Activated CD4-positive, alpha-beta memory T cell treated with anti-CD3 and anti-CD28 coated beads for 36 hours (primary cell): ENCODE measurements at regions not wholly inside any gene's neighbourhood (a gene's known extent, or its start where the extent isn't known, plus 50 kb on each side); places are given as distances from the start of the nearest gene placed in this dataset.

Experiments used
- CTCF ChIA-PET: fragments of 350-600 bp; sonication (Branson Sonifier 250); formaldehyde crosslinking; loops from one replicate; lab custom pipeline; 2021; ENCODE audit warnings: antibody characterized with exemption, inconsistent platforms; lab: Charles Lee
- POLR2A ChIA-PET: fragments of 350-600 bp; sonication (Branson Sonifier 250); formaldehyde crosslinking; loops from one replicate; lab custom pipeline; 2021; ENCODE audit warnings: antibody characterized with exemption; lab: Charles Lee
- DNase-seq: peaks from one replicate; pipeline ENCODE4 v3.0.0-alpha.2; 2020
- H3K27ac Mint-ChIP-seq: one replicate; pipeline ENCODE4 v1.8.0; 2021; ENCODE audit warnings: mixed read lengths
- H3K27me3 Mint-ChIP-seq: one replicate; pipeline ENCODE4 v1.8.0; 2021; ENCODE audit warnings: mixed read lengths
- H3K36me3 Mint-ChIP-seq: one replicate; pipeline ENCODE4 v1.8.0; 2021; ENCODE audit warnings: mixed read lengths
- H3K4me1 Mint-ChIP-seq: one replicate; pipeline ENCODE4 v1.8.0; 2021; ENCODE audit warnings: low read depth, mixed read lengths
- H3K4me3 Mint-ChIP-seq: one replicate; pipeline ENCODE4 v1.8.0; 2021; ENCODE audit warnings: mild to moderate bottlenecking, mixed read lengths
- H3K9me3 Mint-ChIP-seq: one replicate; pipeline ENCODE4 v1.8.0; 2021; ENCODE audit warnings: mixed read lengths
- intact Hi-C: fragments of 100-400 bp; cut with micrococcal nuclease; formaldehyde crosslinking; loops from one replicate; pipeline ENCODE4 v1.15.1; 2023

- CTCF ChIA-PET: no interaction called here
- H3K9me3 Mint-ChIP-seq: no peaks in the 10 kb centered on the region
- POLR2A ChIA-PET: no interaction called here
- peaks cover 6% of the 10 kb centered on the region for H3K4me1 Mint-ChIP-seq
- no peaks in the 10 kb centered on the region for H3K36me3 Mint-ChIP-seq
- DNase-seq: no peak
- intact Hi-C loops: no loop called here
- no peak overlapping the region for H3K27ac Mint-ChIP-seq
- no peak overlapping the region for H3K4me3 Mint-ChIP-seq
- H3K27me3 Mint-ChIP-seq: no peaks in the 10 kb centered on the region
Measured at GRCh38 chr6:14977747-14978382, 268.0 kb upstream of the JARID2 start.

- no peaks in the 10 kb centered on the region for H3K36me3 Mint-ChIP-seq
- intact Hi-C loops: no loop called here
- ChIA-PET POLR2A (no interaction called here), CTCF (no interaction called here)
- H3K4me3 Mint-ChIP-seq: no peak overlapping the region
- peaks cover 6% of the 10 kb centered on the region for H3K27me3 Mint-ChIP-seq
- no peaks in the 10 kb centered on the region for H3K9me3 Mint-ChIP-seq
- H3K27ac Mint-ChIP-seq: no peak overlapping the region
- peaks cover 4% of the 10 kb centered on the region for H3K4me1 Mint-ChIP-seq
- DNase-seq: no peak
Measured at GRCh38 chr6:14981960-14982359, 263.9 kb upstream of the JARID2 start.

GRCh38 chr6:14983599-14984518 is 262.0 kb upstream of the JARID2 start:
- Mint-ChIP-seq H3K9me3 (no peaks in the 10 kb centered on the region), H3K27ac (no peak overlapping the region), H3K27me3 (peaks cover 6% of the 10 kb centered on the region), H3K4me3 (no peak overlapping the region), H3K36me3 (no peaks in the 10 kb centered on the region), H3K4me1 (peaks cover 4% of the 10 kb centered on the region)
- DNase-seq: no peak
- ChIA-PET POLR2A (no interaction called here), CTCF (no interaction called here)
- intact Hi-C loops: no loop called here

DNA sequence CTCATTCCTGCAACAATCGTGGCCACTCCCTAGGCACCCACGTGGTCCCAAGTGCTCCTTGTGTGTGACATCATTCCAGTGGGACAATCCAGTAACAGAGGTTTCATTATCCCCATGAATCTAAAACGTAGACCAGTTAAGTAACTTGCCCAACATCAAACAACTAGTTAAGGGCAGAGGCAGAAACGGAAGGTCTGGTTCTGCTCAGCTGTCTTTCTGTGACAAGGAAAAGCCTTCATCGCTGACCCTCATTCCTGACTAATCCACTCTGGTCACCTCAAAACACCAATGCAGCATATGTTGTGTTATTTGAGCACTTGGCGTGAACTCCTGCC is 261.4 kb upstream of the JARID2 start:
- Mint-ChIP-seq H3K27ac (no peak overlapping the region), H3K36me3 (no peaks in the 10 kb centered on the region), H3K27me3 (peaks cover 6% of the 10 kb centered on the region), H3K4me1 (peaks cover 4% of the 10 kb centered on the region), H3K9me3 (no peaks in the 10 kb centered on the region), H3K4me3 (no peak overlapping the region)
- intact Hi-C loops: no loop called here
- CTCF ChIA-PET: no interaction called here
- DNase-seq: no peak
- POLR2A ChIA-PET: no interaction called here

DNA sequence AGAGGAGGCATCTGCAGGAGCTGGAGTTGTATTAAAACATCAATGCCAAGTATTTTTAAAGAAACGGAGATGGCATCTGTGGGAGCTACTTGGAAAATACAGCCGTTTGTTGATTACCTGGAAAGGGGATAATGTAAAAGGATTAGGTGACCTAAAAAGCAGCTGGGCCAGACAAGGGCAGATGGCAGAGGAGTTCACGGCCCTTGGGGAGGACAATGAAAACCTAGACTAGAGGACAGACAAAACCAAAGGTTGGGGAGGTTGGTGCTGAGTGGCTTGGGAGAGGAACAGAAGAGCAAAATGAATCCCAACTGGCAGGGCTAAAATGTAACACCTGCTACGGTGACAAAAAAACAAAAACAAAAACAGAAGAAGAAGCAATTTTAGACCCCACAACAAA is 260.5 kb upstream of the JARID2 start:
- Mint-ChIP-seq H3K4me1 (peaks cover 4% of the 10 kb centered on the region), H3K9me3 (no peaks in the 10 kb centered on the region), H3K36me3 (no peaks in the 10 kb centered on the region), H3K4me3 (no peak overlapping the region), H3K27me3 (peaks cover 6% of the 10 kb centered on the region), H3K27ac (no peak overlapping the region)
- ChIA-PET CTCF (no interaction called here), POLR2A (no interaction called here)
- no peak for DNase-seq
- intact Hi-C loops: no loop called here

DNA sequence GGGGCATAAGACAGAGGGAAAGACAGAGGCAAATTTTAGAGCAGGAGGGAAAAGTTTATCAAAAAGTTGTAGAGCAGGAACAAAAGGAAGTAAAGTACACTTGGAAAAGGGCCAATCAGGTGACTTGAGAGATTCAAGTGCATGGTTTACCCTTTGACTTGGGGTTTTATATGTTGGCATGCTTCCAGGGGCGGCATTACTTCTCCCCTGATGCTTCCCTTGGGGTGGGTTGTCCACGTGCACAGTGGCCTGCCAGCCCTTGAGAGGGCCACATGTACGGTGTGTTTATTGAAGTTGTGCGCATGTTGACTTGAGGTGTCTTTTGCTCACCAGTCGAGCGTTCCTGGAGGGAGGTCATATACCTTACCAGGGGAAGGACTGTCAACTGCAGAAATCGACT is 259.5 kb upstream of the JARID2 start:
- intact Hi-C loops: no loop called here
- CTCF ChIA-PET: no interaction called here
- Mint-ChIP-seq H3K27me3 (peaks cover 6% of the 10 kb centered on the region), H3K36me3 (no peaks in the 10 kb centered on the region), H3K9me3 (no peaks in the 10 kb centered on the region), H3K4me1 (peaks cover 4% of the 10 kb centered on the region), H3K27ac (no peak overlapping the region), H3K4me3 (no peak overlapping the region)
- DNase-seq: no peak
- POLR2A ChIA-PET: no interaction called here

GRCh38 chr6:14987490-14987889 is 258.4 kb upstream of the JARID2 start:
- POLR2A ChIA-PET: no interaction called here
- intact Hi-C loops: no loop called here
- peaks cover 6% of the 10 kb centered on the region for H3K27me3 Mint-ChIP-seq
- no peak for DNase-seq
- peaks cover 2% of the 10 kb centered on the region for H3K4me1 Mint-ChIP-seq
- H3K9me3 Mint-ChIP-seq: no peaks in the 10 kb centered on the region
- no peak overlapping the region for H3K27ac Mint-ChIP-seq
- H3K4me3 Mint-ChIP-seq: no peak overlapping the region
- CTCF ChIA-PET: no interaction called here
- H3K36me3 Mint-ChIP-seq: no peaks in the 10 kb centered on the region

DNA sequence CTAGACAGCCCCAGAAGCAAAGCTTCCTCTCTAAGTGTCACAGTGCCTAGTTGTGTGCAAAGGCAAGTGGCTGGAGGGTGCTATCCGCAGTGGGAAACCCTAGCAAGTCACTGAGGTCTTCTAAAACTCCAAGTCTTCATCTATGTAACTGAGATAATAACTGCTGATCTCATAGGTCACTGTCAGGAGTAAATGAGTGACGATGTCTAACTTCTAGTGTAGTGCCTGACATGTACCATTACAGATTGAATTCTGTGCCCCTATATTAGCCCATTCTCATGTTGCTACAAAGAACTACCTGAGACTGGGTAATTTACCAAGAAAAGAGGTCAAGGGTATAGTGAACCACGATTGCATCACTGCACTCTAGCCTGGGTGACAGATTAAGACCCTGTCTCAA is 253.5 kb upstream of the JARID2 start:
- Mint-ChIP-seq H3K4me3 (no peak overlapping the region), H3K27me3 (no peaks in the 10 kb centered on the region), H3K27ac (no peak overlapping the region), H3K36me3 (no peaks in the 10 kb centered on the region), H3K9me3 (no peaks in the 10 kb centered on the region), H3K4me1 (no peaks in the 10 kb centered on the region)
- CTCF ChIA-PET: no interaction called here
- no peak for DNase-seq
- POLR2A ChIA-PET: interaction anchor here (0.5 kb wide), 1 partner anchor 622 kb away, joined by 3 read pairs; no protein-coding TSS in a partner anchor
- intact Hi-C loops: no loop called here

DNA sequence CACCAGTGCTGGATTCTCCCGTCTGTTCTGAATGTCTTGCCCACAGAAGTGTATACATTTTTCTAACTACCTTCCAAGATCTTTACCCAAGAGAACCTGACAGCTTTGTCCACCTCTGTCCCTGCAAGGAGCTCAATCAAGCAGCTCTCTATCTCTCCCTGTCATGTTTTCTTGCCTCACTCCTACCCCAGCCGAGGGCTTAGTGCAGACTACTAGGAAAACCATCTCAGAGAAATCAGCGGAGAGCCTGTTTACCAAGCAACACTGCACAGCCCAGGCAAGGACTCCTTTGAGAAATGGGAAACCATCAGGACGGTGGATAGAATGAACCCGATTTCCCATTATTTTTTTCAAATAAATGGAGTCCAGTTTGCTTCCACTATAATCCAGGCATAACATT is 250.7 kb upstream of the JARID2 start:
- POLR2A ChIA-PET: no interaction called here
- Mint-ChIP-seq H3K36me3 (no peaks in the 10 kb centered on the region), H3K9me3 (no peaks in the 10 kb centered on the region), H3K4me3 (no peak overlapping the region), H3K27ac (no peak overlapping the region), H3K27me3 (no peaks in the 10 kb centered on the region), H3K4me1 (no peaks in the 10 kb centered on the region)
- intact Hi-C loops: no loop called here
- CTCF ChIA-PET: no interaction called here
- DNase-seq: no peak

DNA sequence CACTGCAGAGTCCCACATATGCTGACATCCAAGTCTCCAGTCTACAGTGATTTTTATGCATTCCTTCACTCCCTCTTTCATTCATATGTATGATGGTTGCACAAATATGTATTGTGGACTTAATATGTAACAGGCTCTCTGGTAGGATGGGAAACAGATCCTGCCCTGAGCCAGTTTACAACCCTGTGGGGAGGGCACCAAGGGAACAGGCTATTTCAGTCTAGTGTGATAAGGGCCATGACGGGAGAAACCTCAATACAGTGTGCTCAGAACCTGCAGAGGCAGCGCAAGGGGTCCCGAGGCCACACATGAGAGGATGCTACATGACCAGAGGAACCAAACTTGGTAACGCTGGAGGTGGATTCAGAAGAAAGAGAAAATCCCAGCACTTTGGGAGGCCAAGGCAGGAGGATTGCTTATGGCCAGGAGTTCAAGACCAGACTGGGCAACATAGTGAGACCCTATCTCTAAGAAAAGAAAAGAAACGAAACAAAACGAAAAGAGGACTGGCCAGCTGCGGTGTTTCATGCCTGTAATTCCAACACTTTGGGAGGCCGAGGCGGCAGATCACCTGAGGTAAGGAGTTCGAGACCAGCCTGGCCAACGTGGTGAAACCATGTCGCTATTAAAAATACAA is 249.8 kb upstream of the JARID2 start:
- Mint-ChIP-seq H3K4me1 (no peaks in the 10 kb centered on the region), H3K27ac (no peak overlapping the region), H3K9me3 (no peaks in the 10 kb centered on the region), H3K4me3 (no peak overlapping the region), H3K36me3 (no peaks in the 10 kb centered on the region), H3K27me3 (no peaks in the 10 kb centered on the region)
- DNase-seq: no peak
- intact Hi-C loops: no loop called here
- CTCF ChIA-PET: no interaction called here
- POLR2A ChIA-PET: interaction anchor here (0.6 kb wide), 1 partner anchor 440 kb away, joined by 5 read pairs; no protein-coding TSS in a partner anchor

DNA sequence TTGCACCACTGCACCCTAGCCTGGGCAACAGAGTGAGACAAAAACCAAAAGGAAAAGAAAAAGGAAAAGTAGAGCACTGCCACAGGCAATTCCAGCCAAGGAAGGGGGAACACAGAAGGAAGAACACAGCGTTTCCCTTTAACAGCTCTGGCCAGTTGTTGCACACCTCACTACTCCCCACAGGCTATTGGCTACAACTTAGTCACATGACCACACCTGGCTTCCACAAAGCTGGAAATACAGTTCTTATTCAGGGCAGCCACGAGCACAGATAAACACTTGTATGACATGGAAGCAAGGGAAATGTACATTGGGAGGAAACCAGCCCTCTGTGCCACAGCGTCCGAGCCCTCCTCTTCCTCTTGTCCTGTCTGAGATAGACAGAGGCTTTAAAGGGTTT is 249.0 kb upstream of the JARID2 start:
- ChIA-PET POLR2A (interaction anchor here (0.6 kb wide), 1 partner anchor 439 kb away, joined by 5 read pairs; no protein-coding TSS in a partner anchor), CTCF (no interaction called here)
- intact Hi-C loops: no loop called here
- Mint-ChIP-seq H3K27ac (no peak overlapping the region), H3K27me3 (no peaks in the 10 kb centered on the region), H3K9me3 (no peaks in the 10 kb centered on the region), H3K36me3 (no peaks in the 10 kb centered on the region), H3K4me3 (no peak overlapping the region), H3K4me1 (no peaks in the 10 kb centered on the region)
- no peak for DNase-seq

DNA sequence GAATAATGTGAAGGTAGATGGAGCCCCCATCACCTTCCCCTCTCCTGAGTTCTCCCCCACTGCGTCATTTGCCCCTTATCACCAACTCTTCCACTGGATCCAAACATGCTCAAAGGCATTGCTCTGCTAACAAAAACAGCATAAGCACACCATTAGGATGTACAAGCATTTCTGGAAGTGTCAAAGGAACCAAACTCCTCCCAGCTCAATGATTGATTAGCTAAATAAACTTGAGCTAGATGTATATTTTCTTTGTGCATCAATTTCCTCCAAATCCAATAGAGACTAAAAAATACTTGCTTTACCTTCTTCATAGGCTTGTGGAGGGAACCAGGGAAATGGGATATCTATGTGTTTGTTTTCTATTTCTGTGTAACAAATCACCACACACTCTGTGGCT is 248.4 kb upstream of the JARID2 start:
- H3K4me1 Mint-ChIP-seq: no peaks in the 10 kb centered on the region
- POLR2A ChIA-PET: interaction anchor here (0.6 kb wide), 1 partner anchor 78 kb away, joined by 3 read pairs; no protein-coding TSS in a partner anchor

More for the DNA sequence above, 248.4 kb upstream of the JARID2 start:
- Mint-ChIP-seq H3K27ac (no peak overlapping the region), H3K27me3 (no peaks in the 10 kb centered on the region), H3K4me3 (no peak overlapping the region), H3K36me3 (no peaks in the 10 kb centered on the region), H3K9me3 (no peaks in the 10 kb centered on the region)
- intact Hi-C loops: no loop called here
- CTCF ChIA-PET: no interaction called here
- no peak for DNase-seq
